ENCODE measurements at regions not wholly inside any gene's neighbourhood (a gene's known extent, or its start where the extent isn't known, plus 50 kb on each side); places are given as distances from the start of the nearest gene placed in this dataset.

- TF ChIP-seq YY1 (IDR thresholded peaks at IDR 0.05; ENCODE audit: low read depth) (no peak), EGR1 (IDR thresholded peaks at IDR 0.05) (no peak), EP300 (IDR thresholded peaks at IDR 0.05; ENCODE audit: borderline replicate concordance) (no peak), MAX (IDR thresholded peaks at IDR 0.05) (no peak), USF1 (IDR thresholded peaks at IDR 0.05) (no peak), REST (IDR thresholded peaks at IDR 0.05; ENCODE audit: low read depth) (no peak), FOXM1 (IDR thresholded peaks at IDR 0.05; ENCODE audit: borderline replicate concordance, low read depth) (no peak), NFIC (IDR thresholded peaks at IDR 0.05) (no peak)
Measured at GRCh38 chr2:137769406-137769805, 194.9 kb upstream of the HNMT start.

GRCh38 chr2:137770166-137770565 lies 194.1 kb upstream of the HNMT start:
- TF ChIP-seq REST (IDR thresholded peaks at IDR 0.05; ENCODE audit: low read depth): no peak
- TF ChIP-seq CREB1 (IDR thresholded peaks at IDR 0.05; ENCODE audit: low read depth): no peak
- no peak for TF ChIP-seq USF1 (IDR thresholded peaks at IDR 0.05)
- TF ChIP-seq MAX (IDR thresholded peaks at IDR 0.05): no peak
- no peak for TF ChIP-seq EP300 (IDR thresholded peaks at IDR 0.05; ENCODE audit: borderline replicate concordance)
- no peak for TF ChIP-seq TAF1 (IDR thresholded peaks at IDR 0.05; ENCODE audit: low read depth)
- TF ChIP-seq CEBPB (IDR thresholded peaks at IDR 0.05): no peak
- no peak for TF ChIP-seq YY1 (IDR thresholded peaks at IDR 0.05; ENCODE audit: low read depth)
- no peak for TF ChIP-seq ZBTB7A (IDR thresholded peaks at IDR 0.05; ENCODE audit: low read depth)
- TF ChIP-seq EGR1 (IDR thresholded peaks at IDR 0.05): no peak

- TF ChIP-seq ZBTB7A (IDR thresholded peaks at IDR 0.05; ENCODE audit: low read depth) (no peak), REST (IDR thresholded peaks at IDR 0.05; ENCODE audit: low read depth) (no peak), USF1 (IDR thresholded peaks at IDR 0.05) (no peak)
Measured at GRCh38 chr2:137771064-137771463, 193.2 kb upstream of the HNMT start.

GRCh38 chr2:137772451-137772850 lies 191.8 kb upstream of the HNMT start:
- TF ChIP-seq USF1 (IDR thresholded peaks at IDR 0.05): no peak
- no peak for TF ChIP-seq EP300 (IDR thresholded peaks at IDR 0.05; ENCODE audit: borderline replicate concordance)
- TF ChIP-seq TEAD4 (IDR thresholded peaks at IDR 0.05): no peak
- TF ChIP-seq RAD21 (IDR thresholded peaks at IDR 0.05; ENCODE audit: low read depth): no peak
- no peak for TF ChIP-seq EGR1 (IDR thresholded peaks at IDR 0.05)
- no peak for TF ChIP-seq NFIC (IDR thresholded peaks at IDR 0.05)
- no peak for TF ChIP-seq CREB1 (IDR thresholded peaks at IDR 0.05; ENCODE audit: low read depth)
- TF ChIP-seq REST (IDR thresholded peaks at IDR 0.05; ENCODE audit: low read depth): no peak
- TF ChIP-seq ZBTB7A (IDR thresholded peaks at IDR 0.05; ENCODE audit: low read depth): no peak
- TF ChIP-seq TCF12 (IDR thresholded peaks at IDR 0.05; ENCODE audit: low read depth): no peak
- no peak for TF ChIP-seq FOXM1 (IDR thresholded peaks at IDR 0.05; ENCODE audit: borderline replicate concordance, low read depth)

Measured in Ishikawa (cell line).